Fibroblast of skin of left quadriceps (primary cell): ENCODE measurements at regions not wholly inside any gene's neighbourhood (a gene's known extent, or its start where the extent isn't known, plus 50 kb on each side); places are given as distances from the start of the nearest gene placed in this dataset.

Experiments
- DNase-seq, 2 experiments: peaks; one replicate each; pipeline ENCODE4 v3.0.0-alpha.2; 2013; ENCODE audit warnings: low read depth in 2 of 2

DNA sequence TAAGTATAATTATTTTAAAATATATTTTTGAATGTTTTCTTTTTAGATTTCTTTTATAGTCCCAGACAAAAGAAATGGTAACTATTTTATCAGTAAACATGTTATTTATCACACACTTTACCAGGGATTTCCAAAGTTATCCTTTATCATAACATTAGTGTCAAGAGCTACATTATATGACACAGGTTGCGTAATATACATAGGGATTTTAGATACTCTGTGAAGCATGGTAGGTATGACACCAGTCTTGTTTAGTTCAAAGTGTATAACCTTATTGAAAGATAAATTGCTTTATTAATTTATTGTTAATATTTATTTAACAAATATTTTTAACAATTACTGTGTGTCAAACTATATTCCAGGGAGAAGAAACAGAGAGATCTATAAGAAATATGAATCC, 163.3 kb upstream of the PABPC4L start:
- no peak for DNase-seq

GRCh38 chr4:134345244-134345643, 143.7 kb upstream of the PABPC4L start:
- DNase-seq, result no peak

DNA sequence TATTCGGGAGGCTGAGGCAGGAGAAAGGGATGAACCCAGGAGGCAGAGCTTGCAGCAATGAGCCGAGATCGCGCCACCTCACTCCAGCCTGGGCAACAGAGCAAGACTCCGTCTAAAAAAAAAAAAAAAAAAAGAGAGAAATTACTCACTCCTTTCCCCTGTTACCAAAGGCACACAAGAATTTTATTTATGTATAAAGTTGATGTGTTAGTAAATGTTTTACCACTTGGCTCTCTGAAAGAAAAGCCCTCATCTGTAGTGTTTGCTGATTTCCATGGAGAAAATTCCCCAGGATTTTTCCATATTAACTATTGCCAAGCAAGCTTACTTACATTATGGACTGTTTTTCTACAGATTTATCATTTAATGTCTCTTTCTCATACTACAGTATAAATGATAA, 142.1 kb upstream of the PABPC4L start:
- no peak for DNase-seq

DNA sequence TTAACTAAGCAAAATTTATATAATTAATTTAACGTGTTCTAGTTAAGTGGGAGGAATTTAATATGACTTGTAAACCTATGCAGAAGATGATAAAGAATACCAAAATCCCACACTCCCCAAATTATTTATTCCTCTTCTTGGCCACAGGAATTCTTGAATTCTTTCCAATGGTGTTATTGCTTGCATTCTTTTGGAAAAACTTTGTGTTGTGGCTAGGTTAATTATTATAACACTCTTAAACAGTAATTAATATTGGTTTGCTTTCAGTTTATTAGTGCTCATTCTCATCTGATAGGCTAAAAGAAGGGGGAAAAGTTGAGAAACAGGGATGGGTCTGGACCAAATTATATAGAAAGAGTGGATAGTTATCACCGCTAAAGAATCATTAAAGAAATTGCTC, 141.5 kb upstream of the PABPC4L start:
- no peak for DNase-seq

DNA sequence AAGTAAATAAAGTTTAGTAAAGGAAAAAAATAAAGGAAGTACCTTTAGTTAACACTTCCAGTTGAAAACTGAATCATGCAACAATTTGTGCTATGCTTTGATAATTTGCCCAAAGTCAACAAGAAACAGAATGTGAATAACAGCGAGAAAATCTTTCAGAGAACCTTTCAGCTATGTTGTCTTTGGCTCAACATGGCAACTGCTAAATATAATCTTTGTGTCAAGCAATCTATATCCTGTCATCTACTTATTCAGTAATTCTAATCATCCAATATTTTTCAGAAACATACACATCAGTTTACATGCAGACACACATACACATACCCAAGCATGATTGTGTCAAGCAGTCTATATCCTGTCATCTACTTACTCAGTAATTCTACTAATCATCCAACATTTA, 136.0 kb upstream of the PABPC4L start:
- no peak for DNase-seq

DNA sequence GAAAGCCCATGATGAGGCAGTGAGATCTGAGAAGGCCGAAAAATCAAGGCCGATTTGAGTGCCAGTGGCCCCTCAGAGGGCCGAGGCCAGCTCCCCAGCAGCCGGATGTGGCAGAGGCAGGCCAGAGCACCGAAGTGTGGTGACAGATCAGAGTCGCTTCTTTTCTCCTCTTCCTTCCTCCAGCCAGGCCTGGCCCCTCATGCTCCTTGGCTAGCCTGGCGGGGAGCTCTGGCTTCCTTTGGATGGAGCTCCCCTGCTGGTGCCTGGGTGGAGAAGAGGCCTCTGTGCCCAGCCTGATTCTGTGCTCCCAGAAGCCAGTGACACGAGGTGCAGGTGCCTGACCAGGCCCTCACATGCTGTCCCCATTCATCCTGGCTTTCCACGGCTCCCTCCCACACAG, 127.2 kb upstream of the PABPC4L start:
- DNase-seq, result no peak

DNA sequence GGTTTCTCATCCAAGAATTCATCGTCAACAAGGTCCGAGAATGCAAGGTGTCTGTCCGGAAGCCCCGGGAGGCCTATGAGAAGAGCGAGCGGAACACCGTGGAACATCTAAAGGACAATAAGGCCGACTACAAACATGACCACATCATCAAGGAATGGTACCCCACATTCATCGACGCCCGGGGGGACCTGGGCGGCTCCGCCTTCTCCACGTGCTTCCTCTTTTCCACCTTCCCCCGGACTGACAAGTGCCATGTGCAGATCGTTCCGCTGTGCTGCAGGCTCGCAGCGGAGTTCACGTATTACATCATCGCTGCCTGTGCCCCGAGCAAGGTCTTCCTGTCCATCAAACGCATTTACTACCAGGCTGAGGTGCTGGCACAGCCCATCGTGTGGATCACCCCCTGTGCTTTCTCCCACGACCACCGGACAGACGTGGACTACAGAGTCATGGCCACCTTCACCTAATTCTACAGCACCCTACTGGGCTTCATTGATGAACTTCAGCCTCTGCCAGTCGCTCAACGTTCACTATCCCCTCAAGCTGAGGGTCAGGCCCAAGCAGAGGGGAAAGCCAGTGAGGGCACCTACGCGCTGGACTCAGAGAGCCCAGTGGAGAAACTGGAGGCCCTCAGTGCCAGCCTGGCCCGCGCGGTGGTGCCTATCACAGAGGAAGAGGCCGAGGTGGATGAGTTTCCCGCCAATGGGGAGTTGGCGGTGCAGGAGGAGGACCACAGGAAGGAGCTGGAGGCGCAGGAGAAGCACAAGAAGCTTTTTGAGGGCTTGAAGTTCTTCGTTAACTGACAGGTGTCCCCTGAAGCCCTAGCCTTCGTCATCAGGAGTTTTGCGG, 125.9 kb upstream of the PABPC4L start:
- no peak for DNase-seq

DNA sequence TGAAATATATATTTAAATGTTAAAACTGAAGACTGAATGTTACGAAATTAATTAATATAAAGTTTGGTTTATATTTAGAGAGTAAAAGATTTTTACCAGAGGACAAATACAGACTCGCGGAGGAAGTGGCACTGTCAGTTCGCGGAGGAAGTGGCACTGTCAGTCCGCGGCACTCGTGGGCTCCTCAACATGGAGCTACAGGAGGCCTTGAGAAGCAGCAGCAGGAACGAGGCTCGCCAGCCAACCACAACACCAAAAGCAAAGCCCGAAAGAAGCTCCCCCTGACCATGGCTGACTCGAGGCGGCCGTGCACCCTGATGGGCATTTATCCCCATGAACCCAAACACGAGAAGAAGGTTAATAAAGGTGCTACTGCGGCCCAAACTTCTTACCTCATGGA, 125.3 kb upstream of the PABPC4L start:
- DNase-seq, result no peak

DNA sequence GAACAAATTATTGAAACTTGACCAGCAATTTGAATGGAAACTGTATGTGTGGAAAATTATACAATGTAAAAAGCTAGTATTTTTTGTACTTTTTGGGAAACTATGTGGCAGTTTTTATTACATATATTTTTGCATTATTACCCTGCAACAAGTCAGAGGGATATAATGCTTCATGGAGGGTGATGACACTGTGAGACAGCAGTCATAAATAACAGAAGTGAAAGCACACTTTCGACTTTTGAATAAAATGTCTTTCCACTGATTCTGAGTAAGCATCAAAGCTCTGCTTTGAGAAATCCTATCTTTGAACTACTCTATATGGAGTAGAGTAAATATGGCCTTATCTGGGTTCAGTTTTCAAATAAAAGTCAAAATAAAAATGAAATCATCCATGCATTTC, 122.6 kb upstream of the PABPC4L start:
- DNase-seq, result no peak

- DNase-seq, result no peak
Measured at GRCh38 chr4:134320048-134320447, 118.5 kb upstream of the PABPC4L start.

DNA sequence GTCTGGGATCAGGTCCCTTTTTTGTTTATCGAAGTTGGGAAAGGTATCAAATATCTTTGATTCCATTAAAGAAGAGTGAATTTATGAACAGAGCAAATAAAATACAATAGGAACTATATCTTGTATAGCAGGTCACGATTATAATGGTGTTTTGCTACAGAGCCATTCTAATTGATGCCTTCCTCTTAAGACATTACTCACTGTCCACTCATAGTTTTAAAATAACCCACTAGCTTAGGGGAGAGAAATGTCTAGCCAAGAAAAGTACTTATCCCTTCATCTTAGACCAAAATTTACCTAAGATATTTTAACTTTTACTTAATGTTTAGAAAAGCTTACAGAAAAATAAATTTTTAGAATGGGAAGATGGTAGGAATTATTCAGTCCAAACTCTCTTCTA, 112.0 kb upstream of the PABPC4L start:
- no peak for DNase-seq

DNA sequence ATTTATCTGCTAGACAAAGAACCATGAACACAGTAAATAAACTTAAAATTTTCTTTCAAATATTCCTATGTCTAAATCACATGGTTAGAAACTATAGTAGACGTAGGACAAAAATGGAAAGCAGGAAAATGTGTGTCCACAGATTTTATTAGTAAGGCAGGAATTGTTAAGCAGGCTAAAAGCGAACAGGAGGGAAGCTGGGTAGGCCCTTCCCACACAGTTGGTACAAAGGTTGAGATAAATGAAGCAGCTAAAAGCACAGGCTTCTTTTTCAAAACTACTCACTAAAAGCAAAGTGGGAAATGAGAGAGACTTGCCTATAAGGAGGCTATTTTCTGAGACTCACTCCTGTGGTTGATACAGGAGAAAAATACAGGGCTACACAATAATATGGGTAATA, 108.1 kb upstream of the PABPC4L start:
- no peak for DNase-seq

- peak in 1 of 2 experiments; percentile 5 for DNase-seq
Measured at GRCh38 chr4:134308910-134309309, 107.3 kb upstream of the PABPC4L start.

GRCh38 chr4:134298313-134298712, 96.7 kb upstream of the PABPC4L start:
- DNase-seq, result no peak

DNA sequence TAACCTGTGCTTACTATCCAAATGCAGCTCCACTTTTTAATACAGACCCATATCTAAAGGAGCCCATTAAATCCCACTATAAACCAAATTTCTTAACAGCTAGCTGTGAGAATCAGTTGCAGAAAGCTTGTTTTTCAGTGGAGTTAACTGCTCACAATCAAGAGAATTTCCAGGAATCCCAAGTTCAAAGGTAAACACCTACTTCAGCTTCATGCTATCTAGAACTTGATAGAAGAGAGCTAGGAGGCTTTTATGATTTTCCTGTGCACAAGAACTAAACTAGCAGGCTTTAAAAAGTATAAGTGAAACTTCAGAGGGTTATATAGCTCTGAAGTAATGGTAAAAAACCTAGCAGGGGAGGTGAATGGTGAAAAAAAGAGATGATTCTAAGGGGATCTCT, 96.2 kb upstream of the PABPC4L start:
- no peak for DNase-seq

- no peak for DNase-seq
Measured at GRCh38 chr4:134282680-134283079, 81.1 kb upstream of the PABPC4L start.

DNA sequence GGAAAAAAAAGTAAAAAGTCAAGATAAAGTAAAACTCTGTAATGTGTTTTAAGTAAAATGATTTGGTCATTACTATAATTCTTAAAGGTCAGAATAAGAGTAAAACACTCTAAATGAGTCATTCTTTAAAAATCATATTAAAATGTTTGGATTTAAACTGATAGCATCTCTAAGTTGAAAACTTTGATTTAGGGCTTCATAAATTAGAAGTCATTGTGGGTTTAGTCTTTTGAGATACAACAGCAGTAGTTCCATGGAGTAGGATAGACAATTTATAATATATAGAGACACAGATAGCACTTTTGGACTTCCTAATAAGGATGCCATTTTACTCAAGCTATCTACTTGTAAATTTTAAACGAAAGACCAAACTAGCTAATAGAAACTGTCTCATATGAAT, 77.1 kb upstream of the PABPC4L start:
- no peak for DNase-seq

- no peak for DNase-seq
Measured at GRCh38 chr4:134276476-134276875, 74.9 kb upstream of the PABPC4L start.

DNA sequence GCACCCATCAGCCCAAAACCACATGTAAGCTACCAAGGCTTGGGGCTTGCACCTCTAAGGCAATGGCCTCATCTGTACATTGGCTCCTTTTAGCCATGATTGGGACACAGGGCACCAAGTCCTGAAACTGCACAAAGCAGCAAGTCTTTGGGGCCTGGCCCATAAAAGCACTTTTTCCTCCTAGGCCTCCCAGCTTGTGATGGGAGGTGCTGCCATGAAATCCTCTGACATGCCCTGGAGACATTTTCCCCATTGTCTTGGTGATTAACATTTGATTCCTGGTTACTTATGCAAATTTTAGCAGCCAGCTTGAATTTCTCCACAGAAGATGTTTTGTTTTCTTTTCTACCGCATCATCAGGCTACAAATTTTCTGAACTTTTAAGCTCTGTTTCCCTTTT, 58.5 kb upstream of the PABPC4L start:
- no peak for DNase-seq
